GM10248 (cell line): ENCODE measurements at regions not wholly inside any gene's neighbourhood (a gene's known extent, or its start where the extent isn't known, plus 50 kb on each side); places are given as distances from the start of the nearest gene placed in this dataset.
"Not testable (repeated sequence)": the region's sequence is repeated elsewhere in the genome, so short reads cannot be mapped to it uniquely, and the experiment has no call there.

ENCODE experiments used
- CTCF ChIA-PET: fragments of 300-600 bp; sonication (Branson Sonifier 250); formaldehyde crosslinking; extraction: SDS; loops from one replicate; lab custom pipeline; 2021; ENCODE audit warnings: antibody characterized with exemption; lab: Yijun Ruan, JAX
- POLR2A ChIA-PET: fragments of 350-650 bp; sonication (Branson Sonifier 250); formaldehyde crosslinking; extraction: SDS; loops from one replicate; lab custom pipeline; 2020; ENCODE audit warnings: antibody characterized with exemption; lab: Yijun Ruan, JAX
- DNase-seq: peaks from one replicate; pipeline ENCODE4 v3.0.0; 2012; ENCODE audit errors: extremely low spot score
- TF ChIP-seq, protein P1 (sequence below): IDR thresholded peaks from 2 replicates; pipeline ENCODE4 v1.5.1; 2012; ENCODE audit warnings: mild to moderate bottlenecking, low read depth; ENCODE audit errors: extremely low read depth, missing control alignments, control extremely low read depth

GRCh38 chr3:187808527-187808895, 63.2 kb upstream of the BCL6 start:
- TF ChIP-seq, protein P1, sequence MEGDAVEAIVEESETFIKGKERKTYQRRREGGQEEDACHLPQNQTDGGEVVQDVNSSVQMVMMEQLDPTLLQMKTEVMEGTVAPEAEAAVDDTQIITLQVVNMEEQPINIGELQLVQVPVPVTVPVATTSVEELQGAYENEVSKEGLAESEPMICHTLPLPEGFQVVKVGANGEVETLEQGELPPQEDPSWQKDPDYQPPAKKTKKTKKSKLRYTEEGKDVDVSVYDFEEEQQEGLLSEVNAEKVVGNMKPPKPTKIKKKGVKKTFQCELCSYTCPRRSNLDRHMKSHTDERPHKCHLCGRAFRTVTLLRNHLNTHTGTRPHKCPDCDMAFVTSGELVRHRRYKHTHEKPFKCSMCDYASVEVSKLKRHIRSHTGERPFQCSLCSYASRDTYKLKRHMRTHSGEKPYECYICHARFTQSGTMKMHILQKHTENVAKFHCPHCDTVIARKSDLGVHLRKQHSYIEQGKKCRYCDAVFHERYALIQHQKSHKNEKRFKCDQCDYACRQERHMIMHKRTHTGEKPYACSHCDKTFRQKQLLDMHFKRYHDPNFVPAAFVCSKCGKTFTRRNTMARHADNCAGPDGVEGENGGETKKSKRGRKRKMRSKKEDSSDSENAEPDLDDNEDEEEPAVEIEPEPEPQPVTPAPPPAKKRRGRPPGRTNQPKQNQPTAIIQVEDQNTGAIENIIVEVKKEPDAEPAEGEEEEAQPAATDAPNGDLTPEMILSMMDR: no peak
- DNase-seq: no peak
- CTCF ChIA-PET: interaction anchor here (1.3 kb wide), 1 partner anchor 12 kb away, joined by 3 read pairs; no protein-coding TSS in a partner anchor
- POLR2A ChIA-PET: no interaction called here

DNA sequence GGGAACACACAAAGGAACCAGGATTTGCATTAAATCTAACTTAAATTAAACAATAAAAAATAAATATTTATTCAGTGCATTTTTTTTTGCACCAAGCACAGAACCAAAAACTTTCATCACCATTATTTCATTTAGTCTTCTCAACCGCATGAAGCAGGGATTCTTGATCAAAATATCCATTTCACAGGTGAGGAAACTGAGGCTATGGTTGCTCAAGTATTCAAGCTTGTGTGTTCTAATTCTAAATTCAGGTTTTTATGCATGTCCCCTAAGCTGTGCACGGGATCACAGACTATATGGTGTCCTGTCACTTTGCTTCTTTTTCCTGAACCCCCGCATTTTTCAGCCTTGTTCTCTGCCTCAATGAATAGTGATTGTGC, 64.3 kb upstream of the BCL6 start:
- TF ChIP-seq, protein P1: no peak
- DNase-seq: no peak
- ChIA-PET POLR2A (no interaction called here), CTCF (interaction anchor here (1.1 kb wide), 1 partner anchor 21 kb away, joined by 4 read pairs; no protein-coding TSS in a partner anchor)

DNA sequence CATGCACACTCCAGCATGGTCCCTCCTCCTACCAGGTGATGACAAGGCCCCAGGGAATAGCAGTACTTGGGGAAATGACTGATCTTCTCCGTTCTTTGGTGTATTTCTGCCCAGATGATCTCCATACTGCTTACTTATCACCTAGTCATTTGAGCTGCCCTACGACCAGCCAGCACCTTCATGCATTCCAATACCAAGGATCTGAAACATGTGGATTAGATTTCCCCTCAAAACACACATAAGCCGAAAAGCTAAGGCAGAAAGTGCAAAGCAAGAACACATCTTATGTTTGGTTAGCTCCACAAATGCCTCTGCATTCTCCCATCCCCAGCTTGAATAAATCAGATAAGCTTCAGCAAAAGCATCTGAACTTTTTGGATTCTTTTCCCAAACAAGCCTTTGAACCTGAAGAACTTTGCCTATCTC, 64.8 kb upstream of the BCL6 start:
- POLR2A ChIA-PET: no interaction called here
- CTCF ChIA-PET: interaction anchor here (1.1 to 1.5 kb wide), 2 partner anchors 22 to 33 kb away, joined by 3 to 4 read pairs; no protein-coding TSS in a partner anchor
- DNase-seq: no peak
- TF ChIP-seq, protein P1: no peak

GRCh38 chr3:187811585-187812250, 66.5 kb upstream of the BCL6 start:
- no peak for DNase-seq
- TF ChIP-seq, protein P1: no peak
- POLR2A ChIA-PET: no interaction called here
- CTCF ChIA-PET: interaction anchor here (1.5 kb wide), 2 partner anchors 34 to 72 kb away, joined by 3 to 5 read pairs; no protein-coding TSS in a partner anchor

- no peak for DNase-seq
- ChIA-PET POLR2A (no interaction called here), CTCF (interaction anchor here (1.5 kb wide), 1 partner anchor 72 kb away, joined by 5 read pairs; no protein-coding TSS in a partner anchor)
- TF ChIP-seq, protein P1: no peak
Measured at GRCh38 chr3:187812496-187812895, 67.2 kb upstream of the BCL6 start.

- ChIA-PET CTCF (interaction anchor here (1.3 kb wide), 1 partner anchor 12 kb away, joined by 5 read pairs; no protein-coding TSS in a partner anchor), POLR2A (no interaction called here)
- DNase-seq: no peak
- TF ChIP-seq, protein P1: no peak
Measured at GRCh38 chr3:187813198-187813597, 67.9 kb upstream of the BCL6 start.

GRCh38 chr3:187817766-187818165, 72.5 kb upstream of the BCL6 start:
- CTCF ChIA-PET: interaction anchor here (2.4 kb wide), 1 partner anchor 71 kb away, joined by 7 read pairs; no protein-coding TSS in a partner anchor
- POLR2A ChIA-PET, DNase-seq: not testable (repeated sequence)
